ENCODE measurements at regions not wholly inside any gene's neighbourhood (a gene's known extent, or its start where the extent isn't known, plus 50 kb on each side); places are given as distances from the start of the nearest gene placed in this dataset.

- TF ChIP-seq ZMIZ1 (IDR thresholded peaks at IDR 0.05; ENCODE audit: low read depth in 2 of 2, low read length in 2 of 2) (peak in 1 of 2 experiments; percentile 93; a peak in 2 of 4 replicates), RUNX1 (IDR thresholded peaks at IDR 0.05; ENCODE audit: low read depth) (peak; percentile 88), HNRNPL (IDR thresholded peaks at IDR 0.05; ENCODE audit: low read depth, low read length) (no peak), ERF (CRISPR knock-in tag; IDR thresholded peaks at IDR 0.05) (no peak), ZFP36 (IDR thresholded peaks at IDR 0.05; ENCODE audit: low read depth, low read length, partially characterized antibody) (no peak), C11orf30 (IDR thresholded peaks at IDR 0.05; ENCODE audit: low read depth) (no peak), PCBP2 (IDR thresholded peaks at IDR 0.05; ENCODE audit: low read depth, low read length, poor library complexity, severe bottlenecking) (no peak), YBX1 (IDR thresholded peaks at IDR 0.05) (no peak), EP400 (IDR thresholded peaks at IDR 0.05) (no peak), HMG20A (CRISPR knock-in tag; conservative IDR thresholded peaks at IDR 0.05) (no peak), E4F1 (CRISPR knock-in tag; IDR thresholded peaks at IDR 0.05; ENCODE audit: borderline replicate concordance) (no peak), ZNF583 (CRISPR knock-in tag; IDR thresholded peaks at IDR 0.05) (no peak; the same call in 1 of the 2 replicates), ZNF668 (CRISPR knock-in tag; IDR thresholded peaks at IDR 0.05) (no peak), TFE3 (CRISPR knock-in tag; IDR thresholded peaks at IDR 0.05) (no peak), MNT (conservative IDR thresholded peaks at IDR 0.05) (peak; percentile 17 to 67; a peak in 3 of 4 replicates), HINFP (tag; conservative IDR thresholded peaks at IDR 0.05; ENCODE audit: low read depth) (no peak)
Measured at GRCh38 chr1:182235952-182236650, 155.5 kb downstream of the GLUL start (continued).

All from K562 (cell line).